GM12878 (cell line): ENCODE measurements at regions not wholly inside any gene's neighbourhood (a gene's known extent, or its start where the extent isn't known, plus 50 kb on each side); places are given as distances from the start of the nearest gene placed in this dataset.

Source experiments
- CTCF ChIP-seq, 3 experiments: IDR thresholded peaks in 2 of 3; conservative IDR thresholded peaks in 1 of 3; 2 replicates each; pipeline ENCODE4 v1.5.1; 2011; ENCODE audit warnings: low read depth in 3 of 3, low read length in 3 of 3, mild to moderate bottlenecking in 3 of 3, control low read depth in 2 of 3, moderate library complexity in 2 of 3, inconsistent platforms in 1 of 3, mixed read lengths in 1 of 3; ENCODE audit not compliant: control insufficient read depth in 2 of 3, insufficient read depth in 1 of 3; ENCODE audit errors: extremely low read depth in 1 of 3
- MTA2 ChIP-seq: fragments of 450-650 bp; IDR thresholded peaks from 2 replicates; pipeline ENCODE4 v1.6.1; 2016; ENCODE audit warnings: low read depth, mild to moderate bottlenecking, moderate library complexity
- SPI1 ChIP-seq: IDR thresholded peaks from 2 replicates; pipeline ENCODE4 v1.6.1; 2011; ENCODE audit warnings: low read depth, mild to moderate bottlenecking, low read length, moderate library complexity, borderline replicate concordance; ENCODE audit not compliant: insufficient read depth
- SRF ChIP-seq, 2 experiments: IDR thresholded peaks; 2 replicates each; pipeline ENCODE4 v1.6.1; 2011; ENCODE audit warnings: low read depth in 2 of 2, low read length in 2 of 2, mild to moderate bottlenecking in 1 of 2, moderate library complexity in 1 of 2
- ZNF207 ChIP-seq: fragments of 450-650 bp; IDR thresholded peaks from 2 replicates; pipeline ENCODE4 v1.6.1; 2014; ENCODE audit warnings: antibody characterized with exemption, mild to moderate bottlenecking, borderline replicate concordance

- TF ChIP-seq MTA2, result no peak
- TF ChIP-seq SPI1, result no peak
- TF ChIP-seq SRF (IDR thresholded peaks at IDR 0.05; ENCODE audit: low read depth in 2 of 2, low read length in 2 of 2), result no peak
- no peak for TF ChIP-seq CTCF (IDR thresholded peaks at IDR 0.05 in 2 of 3, conservative IDR thresholded peaks at IDR 0.05 in 1 of 3; ENCODE audit: control insufficient read depth in 2 of 3, extremely low read depth in 1 of 3, insufficient read depth in 1 of 3, low read depth in 3 of 3, low read length in 3 of 3)
- no peak for TF ChIP-seq ZNF207
Observed at GRCh38 chr2:237223201-237223861, 137.6 kb downstream of the COPS8 start.
